CD8-positive, alpha-beta memory T cell (primary cell): ENCODE measurements at regions not wholly inside any gene's neighbourhood (a gene's known extent, or its start where the extent isn't known, plus 50 kb on each side); places are given as distances from the start of the nearest gene placed in this dataset.

Experiments used
- CTCF ChIA-PET: fragments of 350-600 bp; sonication (Branson Sonifier 250); formaldehyde crosslinking; loops from one replicate; lab custom pipeline; 2021; ENCODE audit warnings: antibody characterized with exemption; lab: Charles Lee
- POLR2A ChIA-PET: fragments of 350-600 bp; sonication (Branson Sonifier 250); formaldehyde crosslinking; loops from one replicate; lab custom pipeline; 2021; ENCODE audit warnings: antibody characterized with exemption; lab: Charles Lee
- DNase-seq, 5 donors: peaks; one replicate each; pipeline versions ENCODE4 v3.0.0 to v3.0.0-alpha.2; 2020 to 2022; ENCODE audit warnings: mixed read lengths in 1 of 5
- H3K27ac ChIP-seq: one replicate; pipeline ENCODE4 v1.7.0; 2013; ENCODE audit warnings: low read depth, mild to moderate bottlenecking, low read length, moderate library complexity
- H3K27me3 ChIP-seq: 2 replicates; pipeline ENCODE4 v1.7.0; 2013; ENCODE audit warnings: low read length, mild to moderate bottlenecking; ENCODE audit not compliant: insufficient read depth, poor library complexity, severe bottlenecking
- H3K36me3 ChIP-seq: 2 replicates; pipeline ENCODE4 v1.7.0; 2013; ENCODE audit warnings: mild to moderate bottlenecking, low read length, moderate library complexity; ENCODE audit not compliant: insufficient read depth
- H3K4me1 ChIP-seq: 2 replicates; pipeline ENCODE4 v1.7.0; 2013; ENCODE audit warnings: mild to moderate bottlenecking, low read length, moderate library complexity; ENCODE audit not compliant: insufficient read depth
- H3K4me3 ChIP-seq: 2 replicates; pipeline ENCODE4 v1.7.0; 2013; ENCODE audit warnings: mild to moderate bottlenecking, low read length
- H3K9me3 ChIP-seq: 2 replicates; pipeline ENCODE4 v1.7.0; 2013; ENCODE audit warnings: mild to moderate bottlenecking, low read length
- H3K27ac Mint-ChIP-seq, 8 donors: one replicate each; pipeline ENCODE4 v1.8.0; 2020 to 2021; ENCODE audit warnings: mixed read lengths in 8 of 8, mild to moderate bottlenecking in 6 of 8, inconsistent platforms in 3 of 8, moderate library complexity in 3 of 8
- H3K27me3 Mint-ChIP-seq, 2 donors: one replicate each; pipeline ENCODE4 v1.8.0; 2020 to 2021; ENCODE audit warnings: mixed read lengths in 2 of 2, mild to moderate bottlenecking in 1 of 2, moderate library complexity in 1 of 2
- H3K36me3 Mint-ChIP-seq, 3 donors: one replicate each; pipeline ENCODE4 v1.8.0; 2020 to 2021; ENCODE audit warnings: mixed read lengths in 3 of 3, inconsistent platforms in 1 of 3, mild to moderate bottlenecking in 1 of 3
- H3K4me1 Mint-ChIP-seq, 3 donors: one replicate each; pipeline ENCODE4 v1.8.0; 2020 to 2021; ENCODE audit warnings: mixed read lengths in 3 of 3, inconsistent platforms in 1 of 3, mild to moderate bottlenecking in 1 of 3
- H3K4me3 Mint-ChIP-seq, 7 donors: one replicate each; pipeline ENCODE4 v1.8.0; 2020 to 2021; ENCODE audit warnings: mixed read lengths in 7 of 7, mild to moderate bottlenecking in 6 of 7, moderate library complexity in 4 of 7, inconsistent platforms in 2 of 7
- H3K9me3 Mint-ChIP-seq, 5 donors: one replicate each; pipeline ENCODE4 v1.8.0; 2020 to 2022; ENCODE audit warnings: mixed read lengths in 5 of 5, mild to moderate bottlenecking in 3 of 5, moderate library complexity in 2 of 5, inconsistent platforms in 1 of 5

DNA sequence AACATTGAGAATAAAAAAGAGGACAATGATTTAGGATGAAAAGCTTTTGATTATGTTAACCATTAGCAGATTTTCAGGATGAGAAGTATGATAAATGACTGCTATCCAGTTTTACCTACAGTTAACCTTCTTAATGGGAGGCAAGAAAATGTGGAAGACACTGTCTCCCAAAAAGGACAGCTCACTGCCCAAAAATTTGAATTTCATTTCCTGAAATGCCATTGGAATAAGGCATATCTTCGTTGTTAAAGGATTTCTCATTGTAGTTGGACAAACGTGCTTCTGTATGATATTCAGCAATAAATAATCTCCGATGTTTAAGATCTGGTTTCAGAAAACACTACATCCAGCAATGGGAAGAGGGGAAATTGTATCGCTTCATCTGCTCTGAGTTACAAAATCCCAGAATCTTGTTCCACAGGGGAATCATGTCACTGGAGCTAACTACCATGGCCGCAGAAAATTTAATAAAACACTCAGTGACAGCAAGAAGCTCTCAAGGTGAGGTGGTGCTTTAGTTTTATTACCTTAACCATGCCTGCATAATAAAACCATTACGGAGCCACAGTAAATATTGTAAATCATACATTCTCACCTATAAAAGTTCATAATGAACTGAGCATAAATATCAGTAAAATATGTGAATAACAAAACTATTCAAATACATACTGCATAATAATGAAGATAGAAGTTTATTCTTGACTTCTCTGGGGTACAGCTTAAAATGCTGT, 552.3 kb downstream of the PCDH7 start:
- Mint-ChIP-seq H3K4me3 (no peak overlapping the region), H3K27me3 (no peaks in the 10 kb centered on the region), H3K9me3 (peaks cover 0 to 26% (median 1%) of the 10 kb centered on the region in 5 donors), H3K36me3 (no peaks in the 10 kb centered on the region), H3K27ac (no peak overlapping the region), H3K4me1 (no peaks in the 10 kb centered on the region)
- DNase-seq = no peak
- POLR2A ChIA-PET = no interaction called here
- CTCF ChIA-PET = no interaction called here
- Histone ChIP-seq H3K9me3 (no peaks in the 10 kb centered on the region), H3K36me3 (no peaks in the 10 kb centered on the region), H3K4me3 (no peak overlapping the region), H3K27ac (no peak overlapping the region), H3K27me3 (no peaks in the 10 kb centered on the region), H3K4me1 (no peaks in the 10 kb centered on the region)

DNA sequence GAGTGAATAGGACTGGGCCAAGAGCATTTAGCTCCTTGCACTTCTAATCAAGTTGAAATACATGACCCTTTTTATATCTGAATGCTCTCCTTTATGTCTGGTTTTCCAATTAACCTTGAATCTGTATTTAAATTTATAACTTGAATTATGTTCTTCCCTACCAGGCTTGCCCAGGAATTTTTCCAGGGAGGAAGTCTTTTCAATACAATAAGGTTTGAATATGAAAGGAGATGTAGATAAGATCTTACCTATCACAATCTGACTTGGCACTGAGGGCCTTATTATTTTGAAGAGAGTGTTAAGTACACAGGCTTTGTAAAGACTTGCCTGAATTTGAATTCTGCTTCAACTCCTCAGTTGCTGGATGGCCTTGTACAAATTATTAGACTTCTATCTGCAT, 555.7 kb downstream of the PCDH7 start:
- H3K9me3 ChIP-seq = no peaks in the 10 kb centered on the region
- Mint-ChIP-seq H3K36me3 (no peaks in the 10 kb centered on the region), H3K27me3 (no peaks in the 10 kb centered on the region), H3K4me1 (no peaks in the 10 kb centered on the region), H3K4me3 (no peak overlapping the region), H3K9me3 (peaks cover 2 to 24% (median 3%) of the 10 kb centered on the region in 5 donors), H3K27ac (no peak overlapping the region)
- ChIA-PET CTCF (no interaction called here), POLR2A (no interaction called here)
- H3K36me3 ChIP-seq = no peaks in the 10 kb centered on the region
- H3K4me3 ChIP-seq = no peak overlapping the region
- no peak overlapping the region for H3K27ac ChIP-seq
- no peaks in the 10 kb centered on the region for H3K4me1 ChIP-seq
- no peak for DNase-seq
- H3K27me3 ChIP-seq = no peaks in the 10 kb centered on the region

DNA sequence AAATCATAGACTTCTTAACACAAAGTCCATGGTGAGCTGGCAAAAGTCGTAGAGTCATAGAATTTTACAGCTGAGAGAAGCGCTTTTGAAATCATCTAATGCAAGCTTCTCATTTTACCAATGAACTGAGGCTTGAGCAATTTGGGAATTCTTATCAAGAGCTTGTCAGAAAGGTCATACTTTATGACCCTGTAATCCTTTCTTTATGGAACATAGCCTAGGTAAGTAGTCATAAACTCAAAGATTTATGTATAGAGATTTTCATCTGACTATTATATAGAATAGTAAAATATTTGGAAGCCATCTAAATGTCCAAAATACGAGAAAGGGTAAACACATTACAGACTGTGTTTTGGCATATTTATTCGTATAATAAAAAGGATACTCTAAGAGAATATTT, 563.5 kb downstream of the PCDH7 start:
- H3K4me3 ChIP-seq = no peak overlapping the region
- Mint-ChIP-seq H3K36me3 (no peaks in the 10 kb centered on the region), H3K4me3 (no peak overlapping the region), H3K27me3 (no peaks in the 10 kb centered on the region), H3K4me1 (no peaks in the 10 kb centered on the region), H3K27ac (no peak overlapping the region), H3K9me3 (peaks cover 2 to 42% (median 8%) of the 10 kb centered on the region in 5 donors)
- H3K4me1 ChIP-seq = no peaks in the 10 kb centered on the region
- no peak overlapping the region for H3K27ac ChIP-seq
- H3K9me3 ChIP-seq = no peaks in the 10 kb centered on the region
- POLR2A ChIA-PET = no interaction called here
- DNase-seq = no peak
- CTCF ChIA-PET = no interaction called here
- no peaks in the 10 kb centered on the region for H3K27me3 ChIP-seq
- H3K36me3 ChIP-seq = no peaks in the 10 kb centered on the region

DNA sequence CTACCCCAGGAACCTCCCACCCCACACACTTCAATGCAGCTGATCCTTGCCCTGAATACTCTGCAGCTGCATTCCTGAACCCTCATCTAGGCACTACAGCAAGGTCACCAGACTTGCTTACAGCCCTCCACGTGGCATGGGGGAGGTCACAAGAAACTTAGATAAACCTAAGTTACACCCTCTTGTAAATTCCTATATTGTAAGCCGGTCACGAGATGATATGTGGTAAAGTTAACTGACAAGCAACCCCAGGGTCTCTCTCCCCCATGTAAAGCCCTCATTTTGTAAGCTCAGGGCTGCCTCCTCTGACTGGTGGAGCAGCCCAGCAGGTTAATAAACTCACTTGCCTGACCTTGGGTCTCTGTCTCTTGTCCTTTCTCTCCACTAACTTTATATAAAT, 570.7 kb downstream of the PCDH7 start:
- Histone ChIP-seq H3K4me3 (no peak overlapping the region), H3K27ac (no peak overlapping the region), H3K36me3 (no peaks in the 10 kb centered on the region), H3K9me3 (no peaks in the 10 kb centered on the region), H3K27me3 (no peaks in the 10 kb centered on the region), H3K4me1 (no peaks in the 10 kb centered on the region)
- no peaks in the 10 kb centered on the region for H3K4me1 Mint-ChIP-seq
- ChIA-PET POLR2A (no interaction called here), CTCF (no interaction called here)
- H3K9me3 Mint-ChIP-seq = peaks cover 2 to 45% (median 12%) of the 10 kb centered on the region in 5 donors
- no peaks in the 10 kb centered on the region for H3K27me3 Mint-ChIP-seq
- no peak overlapping the region for H3K27ac Mint-ChIP-seq
- H3K4me3 Mint-ChIP-seq = no peak overlapping the region
- H3K36me3 Mint-ChIP-seq = no peaks in the 10 kb centered on the region
- DNase-seq = no peak

DNA sequence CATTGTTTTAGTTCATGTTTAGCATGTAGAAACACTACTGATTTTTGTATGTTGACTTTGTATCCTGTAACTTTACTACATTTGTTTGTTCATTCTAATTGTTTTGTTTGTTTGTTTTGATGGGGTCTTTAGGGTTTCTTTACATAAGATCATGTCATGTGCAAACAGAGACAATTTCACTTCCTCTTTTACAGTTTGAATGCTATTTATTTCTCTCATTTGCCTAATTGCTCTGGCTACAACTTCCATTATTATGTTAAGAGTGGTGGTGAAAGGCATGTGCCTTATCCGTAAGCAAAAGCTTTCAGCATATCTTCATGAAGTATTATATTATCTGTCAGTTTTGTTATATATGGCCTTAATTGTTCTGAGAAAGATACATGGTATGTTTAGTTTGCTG, 571.1 kb downstream of the PCDH7 start:
- no peaks in the 10 kb centered on the region for H3K36me3 Mint-ChIP-seq
- Histone ChIP-seq H3K4me3 (no peak overlapping the region), H3K4me1 (no peaks in the 10 kb centered on the region), H3K9me3 (no peaks in the 10 kb centered on the region), H3K27ac (no peak overlapping the region), H3K36me3 (no peaks in the 10 kb centered on the region), H3K27me3 (no peaks in the 10 kb centered on the region)
- no peaks in the 10 kb centered on the region for H3K27me3 Mint-ChIP-seq
- CTCF ChIA-PET = no interaction called here
- no peak for DNase-seq
- POLR2A ChIA-PET = no interaction called here
- H3K4me1 Mint-ChIP-seq = no peaks in the 10 kb centered on the region
- H3K4me3 Mint-ChIP-seq = no peak overlapping the region
- no peak overlapping the region for H3K27ac Mint-ChIP-seq
- peaks cover 2 to 42% (median 12%) of the 10 kb centered on the region in 5 donors for H3K9me3 Mint-ChIP-seq

DNA sequence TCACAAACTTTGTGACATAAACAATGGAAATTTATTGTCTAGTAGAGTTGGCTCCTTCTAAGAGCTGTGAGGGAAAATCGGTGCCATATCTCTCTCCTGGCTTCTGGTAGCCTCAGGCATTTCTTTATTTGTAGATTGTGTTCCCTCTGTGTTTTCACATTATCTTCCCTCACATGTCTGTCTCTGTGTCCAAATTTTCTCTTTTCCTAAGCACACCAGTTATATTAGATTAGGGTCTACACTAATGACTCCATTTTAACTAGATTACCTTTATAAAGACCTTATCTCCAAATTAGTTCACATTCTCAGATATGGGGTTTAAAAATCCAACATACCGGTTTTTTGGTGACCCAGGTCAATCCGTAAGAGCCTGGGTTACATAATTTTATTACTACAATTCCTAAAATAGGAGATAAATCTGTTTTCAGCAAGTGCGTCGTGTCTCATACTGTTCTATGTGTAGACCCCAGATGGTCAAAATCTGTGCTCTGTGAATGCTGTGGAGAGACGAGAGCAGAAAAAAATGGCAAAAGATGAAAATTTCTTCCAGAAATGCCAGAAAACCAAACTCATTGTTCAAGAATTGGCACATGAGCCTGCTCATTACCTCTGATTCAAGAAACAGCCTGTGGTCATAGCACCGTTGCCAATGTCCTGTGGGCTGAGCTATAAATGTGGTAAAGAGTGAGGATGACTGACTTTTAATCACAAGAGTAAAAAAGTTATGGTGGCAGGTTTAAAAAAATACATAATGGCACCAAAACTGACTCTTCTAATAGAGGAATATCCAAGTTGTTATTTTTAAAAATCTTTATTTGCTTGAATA, 574.7 kb downstream of the PCDH7 start:
- ChIA-PET CTCF (no interaction called here), POLR2A (no interaction called here)
- DNase-seq = no peak
- no peaks in the 10 kb centered on the region for H3K36me3 ChIP-seq
- no peaks in the 10 kb centered on the region for H3K27me3 ChIP-seq
- H3K27ac ChIP-seq = no peak overlapping the region
- H3K27me3 Mint-ChIP-seq = no peaks in the 10 kb centered on the region
- peaks cover 2 to 36% (median 5%) of the 10 kb centered on the region in 5 donors for H3K9me3 Mint-ChIP-seq
- no peak overlapping the region for H3K27ac Mint-ChIP-seq
- no peak overlapping the region for H3K4me3 Mint-ChIP-seq
- H3K4me3 ChIP-seq = no peak overlapping the region
- H3K36me3 Mint-ChIP-seq = no peaks in the 10 kb centered on the region
- no peaks in the 10 kb centered on the region for H3K9me3 ChIP-seq
- H3K4me1 ChIP-seq = no peaks in the 10 kb centered on the region
- no peaks in the 10 kb centered on the region for H3K4me1 Mint-ChIP-seq

DNA sequence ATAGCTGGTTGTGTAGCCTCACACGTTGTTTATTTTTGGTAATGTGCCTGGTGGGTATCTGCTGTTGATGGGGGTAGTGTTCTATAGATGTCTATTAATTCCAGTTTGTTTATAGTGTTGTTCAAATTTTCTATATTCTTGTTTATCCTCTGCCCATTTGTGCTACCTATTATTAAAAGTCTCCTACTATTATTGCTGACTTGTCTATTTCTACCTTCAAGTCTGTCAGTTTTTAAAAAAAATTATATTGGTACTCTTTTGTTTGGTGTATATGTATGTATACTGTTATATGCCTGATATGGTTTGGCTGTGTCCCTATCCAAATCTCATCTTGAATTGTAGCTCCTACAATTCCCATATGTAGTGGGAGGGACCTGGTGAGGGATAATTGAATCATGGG, 578.6 kb downstream of the PCDH7 start:
- H3K27ac ChIP-seq = no peak overlapping the region
- Mint-ChIP-seq H3K9me3 (peaks cover 0 to 18% (median 2%) of the 10 kb centered on the region in 5 donors), H3K27ac (no peak overlapping the region), H3K4me1 (no peaks in the 10 kb centered on the region), H3K36me3 (no peaks in the 10 kb centered on the region), H3K4me3 (no peak overlapping the region), H3K27me3 (peaks cover 0 to 1% of the 10 kb centered on the region in 2 donors)
- no peaks in the 10 kb centered on the region for H3K27me3 ChIP-seq
- no peak for DNase-seq
- no peak overlapping the region for H3K4me3 ChIP-seq
- no peaks in the 10 kb centered on the region for H3K36me3 ChIP-seq
- H3K4me1 ChIP-seq = no peaks in the 10 kb centered on the region
- no peaks in the 10 kb centered on the region for H3K9me3 ChIP-seq
- CTCF ChIA-PET = no interaction called here
- POLR2A ChIA-PET = no interaction called here

DNA sequence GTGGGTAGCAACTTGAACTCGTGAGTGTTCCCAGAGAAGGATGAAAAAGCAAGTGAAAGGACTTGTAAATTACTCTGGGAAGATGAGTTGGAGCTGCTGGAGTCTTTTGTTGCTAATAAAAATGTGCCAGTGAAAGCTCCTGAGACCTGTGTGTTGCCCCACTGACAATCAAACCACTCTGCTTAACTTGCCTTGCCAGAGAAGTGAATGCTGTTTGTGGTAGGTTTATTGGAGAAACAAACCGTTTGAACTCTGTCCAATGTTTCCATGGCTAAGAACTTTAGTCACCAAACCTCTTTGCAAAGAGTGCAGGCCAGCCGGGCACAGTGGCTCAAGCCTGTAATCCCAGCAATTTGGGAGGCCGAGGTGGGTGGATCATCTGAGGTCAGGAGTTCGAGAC, 586.9 kb downstream of the PCDH7 start:
- Mint-ChIP-seq H3K4me1 (no peaks in the 10 kb centered on the region), H3K27me3 (peaks cover 0 to 3% of the 10 kb centered on the region in 2 donors), H3K36me3 (peaks cover 0 to 3% (median 2%) of the 10 kb centered on the region in 3 donors), H3K4me3 (no peak overlapping the region), H3K27ac (no peak overlapping the region), H3K9me3 (peaks cover 4 to 21% (median 11%) of the 10 kb centered on the region in 5 donors)
- Histone ChIP-seq H3K4me1 (no peaks in the 10 kb centered on the region), H3K9me3 (peaks cover 4% of the 10 kb centered on the region), H3K4me3 (no peak overlapping the region), H3K27ac (no peak overlapping the region), H3K27me3 (no peaks in the 10 kb centered on the region), H3K36me3 (no peaks in the 10 kb centered on the region)
- DNase-seq = no peak
- POLR2A ChIA-PET = no interaction called here
- CTCF ChIA-PET = no interaction called here
